Suprapubic skin (tissue), 4 donors: ENCODE measurements at regions not wholly inside any gene's neighbourhood (a gene's known extent, or its start where the extent isn't known, plus 50 kb on each side); places are given as distances from the start of the nearest gene placed in this dataset.

ENCODE experiments used
- EP300 ChIP-seq: sonication (generic); formaldehyde crosslinking; IDR thresholded peaks from one replicate; pipeline ENCODE4 v1.6.1; 2017; ENCODE audit warnings: antibody characterized with exemption
- POLR2AphosphoS5 ChIP-seq, 3 donors: sonication (generic); formaldehyde crosslinking; IDR thresholded peaks; one replicate each; pipeline ENCODE4 v1.6.1; 2017; ENCODE audit warnings: antibody characterized with exemption in 3 of 3
- TF ChIP-seq, protein P1 (sequence below), 2 donors: fragments of 200-600 bp in 1 of 2; fragments of 450-650 bp in 1 of 2; sonication (generic) in 1 of 2; IDR thresholded peaks; one replicate each; pipeline ENCODE4 v1.5.1; 2016 to 2019; ENCODE audit warnings: antibody characterized with exemption in 2 of 2, mild to moderate bottlenecking in 1 of 2, moderate library complexity in 1 of 2

DNA sequence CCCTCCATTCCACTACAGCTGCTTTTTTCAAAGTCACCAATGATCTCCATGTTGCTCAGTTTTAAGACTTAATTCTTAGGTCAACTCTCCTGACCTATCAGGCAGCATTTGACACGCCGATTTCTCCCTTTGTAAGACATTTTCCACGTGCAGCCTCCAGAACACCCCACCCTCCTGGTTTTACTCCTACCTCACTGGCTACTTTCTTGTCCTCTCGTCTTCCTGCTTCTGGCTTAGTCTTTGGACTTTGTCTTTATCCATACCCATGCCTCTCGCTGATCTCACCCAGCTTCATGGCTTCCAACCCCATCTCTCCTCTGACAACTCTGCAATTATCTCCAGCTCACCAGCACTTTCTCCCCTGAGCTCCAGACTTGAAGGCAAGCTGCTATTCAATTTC, 99.3 kb upstream of the UMPS start:
- TF ChIP-seq, protein P1, sequence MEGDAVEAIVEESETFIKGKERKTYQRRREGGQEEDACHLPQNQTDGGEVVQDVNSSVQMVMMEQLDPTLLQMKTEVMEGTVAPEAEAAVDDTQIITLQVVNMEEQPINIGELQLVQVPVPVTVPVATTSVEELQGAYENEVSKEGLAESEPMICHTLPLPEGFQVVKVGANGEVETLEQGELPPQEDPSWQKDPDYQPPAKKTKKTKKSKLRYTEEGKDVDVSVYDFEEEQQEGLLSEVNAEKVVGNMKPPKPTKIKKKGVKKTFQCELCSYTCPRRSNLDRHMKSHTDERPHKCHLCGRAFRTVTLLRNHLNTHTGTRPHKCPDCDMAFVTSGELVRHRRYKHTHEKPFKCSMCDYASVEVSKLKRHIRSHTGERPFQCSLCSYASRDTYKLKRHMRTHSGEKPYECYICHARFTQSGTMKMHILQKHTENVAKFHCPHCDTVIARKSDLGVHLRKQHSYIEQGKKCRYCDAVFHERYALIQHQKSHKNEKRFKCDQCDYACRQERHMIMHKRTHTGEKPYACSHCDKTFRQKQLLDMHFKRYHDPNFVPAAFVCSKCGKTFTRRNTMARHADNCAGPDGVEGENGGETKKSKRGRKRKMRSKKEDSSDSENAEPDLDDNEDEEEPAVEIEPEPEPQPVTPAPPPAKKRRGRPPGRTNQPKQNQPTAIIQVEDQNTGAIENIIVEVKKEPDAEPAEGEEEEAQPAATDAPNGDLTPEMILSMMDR (IDR thresholded peaks at IDR 0.05): no peak
- TF ChIP-seq EP300 (no peak), POLR2AphosphoS5 (IDR thresholded peaks at IDR 0.05) (no peak)
